Lung (tissue), 11 donors: ENCODE measurements at regions not wholly inside any gene's neighbourhood (a gene's known extent, or its start where the extent isn't known, plus 50 kb on each side); places are given as distances from the start of the nearest gene placed in this dataset.

Experiments used
- ATAC-seq: fragments of 200-7000 bp; cut with Tn5 transposase; one replicate; pipeline ENCODE4 v1.9.1; 2020; ENCODE audit warnings: moderate number of reproducible peaks; ENCODE audit not compliant: insufficient read depth, low FRiP score
- DNase-seq, 3 donors: peaks; one replicate each; pipeline ENCODE4 v3.0.0-alpha.2; 2013 to 2017
- H3K27ac ChIP-seq, 2 donors: one replicate each; pipeline ENCODE4 v1.5.1; 2013; ENCODE audit warnings: mild to moderate bottlenecking in 2 of 2, moderate library complexity in 2 of 2, control low read depth in 1 of 2, inconsistent platforms in 1 of 2, low read depth in 1 of 2, low read length in 1 of 2
- H3K27me3 ChIP-seq, 3 donors: one replicate each; pipeline ENCODE4 v1.5.1; 2013; ENCODE audit warnings: low read length in 2 of 3; ENCODE audit not compliant: control insufficient read depth in 3 of 3, insufficient read depth in 3 of 3
- H3K36me3 ChIP-seq, 4 donors: one replicate each; pipeline ENCODE4 v1.5.1; 2013; ENCODE audit warnings: low read length in 4 of 4, mild to moderate bottlenecking in 1 of 4, moderate library complexity in 1 of 4; ENCODE audit not compliant: control insufficient read depth in 4 of 4, insufficient read depth in 4 of 4
- H3K4me1 ChIP-seq, 5 donors: one replicate each; pipeline ENCODE4 v1.5.1; 2013; ENCODE audit warnings: low read length in 5 of 5, mild to moderate bottlenecking in 2 of 5, moderate library complexity in 1 of 5; ENCODE audit not compliant: control insufficient read depth in 5 of 5, insufficient read depth in 5 of 5
- H3K4me3 ChIP-seq: one replicate; pipeline ENCODE4 v1.5.1; 2013; ENCODE audit warnings: mild to moderate bottlenecking, control low read depth, moderate library complexity
- H3K9ac ChIP-seq, 2 donors: one replicate each; pipeline ENCODE4 v1.5.1; 2013; ENCODE audit warnings: low read length in 2 of 2, control low read depth in 1 of 2; ENCODE audit not compliant: insufficient read depth in 1 of 2
- H3K9me3 ChIP-seq, 4 donors: one replicate each; pipeline ENCODE4 v1.5.1; 2013; ENCODE audit warnings: low read length in 3 of 4, mild to moderate bottlenecking in 1 of 4, moderate library complexity in 1 of 4; ENCODE audit not compliant: control insufficient read depth in 4 of 4, insufficient read depth in 3 of 4
- CTCF ChIP-seq: IDR thresholded peaks from 2 replicates; pipeline ENCODE4 v1.5.1; 2012; ENCODE audit warnings: mild to moderate bottlenecking; ENCODE audit errors: control extremely low read depth, extremely low read depth
- WGBS, 2 donors: extraction: QIAGEN DNeasy Blood & Tissue Kit; methylation state at CpG; one replicate each; pipeline ENCODE4 v1.1.7; 2013; 5-methylcytosine and 5-hydroxymethylcytosine counted together
- donor health status: control.
- donor health status: control.
- donor health status: Bipolar disorder and iron deficiency.
- donor health status: healthy.
- donor health status: DM: yes; HTN: yes; CAD: no.

- no peak overlapping the region for H3K9ac ChIP-seq
- WGBS, 2 donors = 85 to 92% methylated on average over 12 of the region's 12 CpGs
- no peak overlapping the region for H3K4me3 ChIP-seq
- no peaks in the 10 kb centered on the region for H3K27me3 ChIP-seq
- H3K9me3 ChIP-seq = peaks cover 0 to 8% (median 0%) of the 10 kb centered on the region in 4 donors
- peaks cover 0 to 34% (median 4%) of the 10 kb centered on the region in 5 donors for H3K4me1 ChIP-seq
- no peak for ATAC-seq
- no peak for TF ChIP-seq CTCF
- no peak overlapping the region for H3K27ac ChIP-seq
- no peaks in the 10 kb centered on the region for H3K36me3 ChIP-seq
- no peak for DNase-seq
Observed at GRCh38 chr9:135377431-135377830, 102.2 kb upstream of the PPP1R26 start.

- TF ChIP-seq CTCF = no peak
- H3K27me3 ChIP-seq = no peaks in the 10 kb centered on the region
- DNase-seq (no peak), ATAC-seq (no peak)
- WGBS, 2 donors = 90 to 93% methylated on average over 15 of the region's 15 CpGs
- H3K9me3 ChIP-seq = peaks cover 0 to 9% (median 0%) of the 10 kb centered on the region in 4 donors
- H3K27ac ChIP-seq = no peak overlapping the region
- peaks cover 0 to 29% (median 4%) of the 10 kb centered on the region in 5 donors for H3K4me1 ChIP-seq
- no peak overlapping the region for H3K9ac ChIP-seq
- no peaks in the 10 kb centered on the region for H3K36me3 ChIP-seq
- no peak overlapping the region for H3K4me3 ChIP-seq
Observed at GRCh38 chr9:135378751-135379150, 100.8 kb upstream of the PPP1R26 start.

DNA sequence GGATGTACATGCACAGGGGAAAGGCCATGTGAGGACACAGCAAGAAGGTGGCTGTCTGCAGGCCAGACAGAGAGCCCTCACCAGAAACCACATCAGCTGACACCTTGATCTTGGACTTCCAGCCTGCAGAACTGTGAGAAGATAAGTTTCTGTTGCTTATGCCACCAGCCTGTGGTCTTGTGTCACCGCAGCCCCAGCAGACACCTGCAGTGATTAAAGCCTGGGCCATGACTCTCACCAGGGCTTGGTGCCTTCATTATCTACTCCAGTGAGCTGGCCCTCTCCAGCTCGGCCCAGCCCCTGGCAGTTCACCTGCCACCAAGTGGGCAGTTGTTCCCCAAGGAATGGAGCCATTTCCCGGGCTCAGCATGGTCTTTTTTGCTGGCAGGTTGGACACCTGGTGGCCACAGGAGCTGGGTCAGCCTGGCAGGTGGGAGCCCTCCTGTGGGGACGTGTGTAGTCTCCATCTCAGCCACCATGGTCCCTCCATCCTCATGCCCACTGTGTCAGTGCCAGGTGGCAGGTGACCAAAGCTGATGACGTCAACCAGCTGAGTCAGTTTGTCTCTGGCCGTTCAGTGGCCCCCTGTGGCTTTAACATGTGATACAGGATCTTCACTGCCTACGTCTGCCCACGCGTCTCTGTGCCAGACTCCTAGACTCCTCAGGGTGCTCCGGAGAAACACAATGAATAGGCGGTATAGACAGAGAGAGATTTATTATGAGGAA, 99.9 kb upstream of the PPP1R26 start:
- no peak for DNase-seq
- peaks cover 0 to 21% (median 0%) of the 10 kb centered on the region in 5 donors for H3K4me1 ChIP-seq
- peaks cover 0 to 9% (median 0%) of the 10 kb centered on the region in 4 donors for H3K9me3 ChIP-seq
- no peak overlapping the region for H3K27ac ChIP-seq
- H3K9ac ChIP-seq = no peak overlapping the region
- no peaks in the 10 kb centered on the region for H3K27me3 ChIP-seq
- no peaks in the 10 kb centered on the region for H3K36me3 ChIP-seq
- H3K4me3 ChIP-seq = no peak overlapping the region
- ATAC-seq = no peak
- TF ChIP-seq CTCF = no peak
- WGBS, 2 donors = 84 to 90% methylated on average over 11 of the region's 11 CpGs
